Motor neuron (in vitro differentiated cells): ENCODE measurements at regions not wholly inside any gene's neighbourhood (a gene's known extent, or its start where the extent isn't known, plus 50 kb on each side); places are given as distances from the start of the nearest gene placed in this dataset.
A peak's percentile ranks its signal among the peaks of the same experiment; 100 is the strongest.

Experiments used
- ATAC-seq, 8 experiments: fragments of 200-7000 bp; cut with Tn5 transposase; replicated peaks in 6 of 8; 2 replicates each; pipeline ENCODE4 v1.8.0; 2021; ENCODE audit warnings: mild to moderate bottlenecking in 8 of 8, moderate library complexity in 8 of 8
- H3K27ac ChIP-seq, 2 donors: fragments of 250-450 bp; sonication (Bioruptor Pico); 2 replicates each; pipeline ENCODE4 v1.9.0; 2021; ENCODE audit warnings: antibody characterized with exemption in 2 of 2, mild to moderate bottlenecking in 2 of 2, moderate library complexity in 1 of 2
- H3K4me1 ChIP-seq, 2 donors: fragments of 250-450 bp; sonication (Bioruptor Pico); replicated peaks in 1 of 2; 2 replicates each; pipeline ENCODE4 v1.6.1; 2021; ENCODE audit warnings: antibody characterized with exemption in 2 of 2, mild to moderate bottlenecking in 2 of 2, moderate library complexity in 1 of 2
- H3K4me3 ChIP-seq, 5 donors: fragments of 250-450 bp; sonication (Bioruptor Pico); 2 replicates each; pipeline ENCODE4 v1.9.0; 2021; ENCODE audit warnings: antibody characterized with exemption in 5 of 5, mild to moderate bottlenecking in 5 of 5, moderate library complexity in 4 of 5
- WGBS, 10 experiments: fragments of 450-650 bp; shearing (Covaris generic); methylation state at CpG; one replicate each; pipeline ENCODE4 v1.0.0; 2022; 5-methylcytosine and 5-hydroxymethylcytosine counted together
- in situ Hi-C, 9 experiments: fragments of 400-800 bp; cut with MboI; loops; one replicate each; pipeline ENCODE4 v1.15.0; 2021; ENCODE audit warnings: low sequenced_read_pairs in 9 of 9, low pct_unique_long_range_greater_than_20kb in 2 of 9; ENCODE audit not compliant: unreplicated experiment in 9 of 9

- WGBS, 10 experiments, result 15 to 77% (median 66%) methylated on average over 4 to 7 of the region's 7 CpGs
- no peak overlapping the region for H3K4me3 ChIP-seq
- H3K4me1 ChIP-seq, result peaks cover 0 to 7% of the 10 kb centered on the region in 2 donors
- in situ Hi-C loops, result no loop called here
- ATAC-seq, result no peak
- H3K27ac ChIP-seq, result no peak overlapping the region
Observed at GRCh38 chr3:66577426-66578203, 76.8 kb upstream of the LRIG1 start.

GRCh38 chr3:66581256-66581655, 80.4 kb upstream of the LRIG1 start:
- H3K27ac ChIP-seq, result no peak overlapping the region
- no peak overlapping the region for H3K4me3 ChIP-seq
- in situ Hi-C loops, result no loop called here
- ATAC-seq, result no peak
- 14 to 100% (median 84%) methylated on average over 1 to 6 of the region's 6 CpGs for WGBS, 10 experiments
- H3K4me1 ChIP-seq, result peaks cover 6 to 9% of the 10 kb centered on the region in 2 donors

DNA sequence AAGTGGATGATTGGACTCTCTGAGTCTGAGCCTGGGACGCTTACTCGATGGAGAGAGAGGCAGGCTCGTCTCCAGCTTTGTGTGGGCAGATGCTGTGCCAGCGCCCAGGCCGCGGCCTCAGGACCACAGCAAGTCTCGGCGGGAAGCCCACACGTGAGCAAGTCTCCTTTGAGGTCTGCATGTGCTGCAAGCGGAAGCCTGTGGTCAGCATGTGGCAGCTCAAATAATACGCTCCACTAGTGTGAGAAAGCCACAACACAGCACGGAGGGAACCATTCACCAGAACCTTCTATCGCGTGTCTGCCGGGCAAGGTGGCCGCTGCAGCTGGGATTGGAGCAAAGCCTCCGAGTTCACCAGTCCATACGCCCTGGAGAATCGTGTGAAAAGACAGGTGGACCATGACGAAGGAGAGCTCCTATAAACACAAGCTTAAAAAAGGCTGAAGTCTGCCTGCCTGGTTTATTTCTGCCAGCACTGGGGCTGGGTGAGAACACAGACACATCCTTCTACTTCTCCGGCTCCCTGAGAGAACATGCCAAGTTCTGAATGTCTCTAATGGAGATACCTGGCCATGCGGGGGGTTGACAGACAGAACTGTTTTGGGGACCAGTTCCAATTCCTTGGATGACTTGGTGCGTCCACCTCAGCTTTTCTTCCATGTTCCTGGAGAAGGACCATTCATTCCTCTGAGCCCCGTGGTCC, 82.0 kb upstream of the LRIG1 start:
- 0 to 100% (median 95%) methylated on average over 1 to 17 of the region's 24 CpGs; no CpG with 5 or more reads in 1 of the 10 experiments for WGBS, 10 experiments
- Histone ChIP-seq H3K27ac (no peak overlapping the region), H3K4me1 (peaks cover 6 to 9% of the 10 kb centered on the region in 2 donors), H3K4me3 (no peak overlapping the region)
- no peak for ATAC-seq
- in situ Hi-C loops, result no loop called here

GRCh38 chr3:66583424-66584040, 82.7 kb upstream of the LRIG1 start:
- peak in 4 of 8 experiments; percentile 40 to 64 (median 46) for ATAC-seq
- WGBS, 10 experiments, result 10 to 100% (median 76%) methylated on average over 1 to 4 of the region's 4 CpGs
- no peak overlapping the region for H3K4me3 ChIP-seq
- H3K4me1 ChIP-seq, result peaks cover 6% of the 10 kb centered on the region in 2 donors
- no peak overlapping the region for H3K27ac ChIP-seq
- in situ Hi-C loops, result no loop called here

GRCh38 chr3:66585520-66586095, 84.8 kb upstream of the LRIG1 start:
- in situ Hi-C loops, result no loop called here
- no peak for ATAC-seq
- WGBS, 10 experiments, result 38 to 100% (median 85%) methylated on average over 1 of the region's 1 CpG; no CpG with 5 or more reads in 2 of the 10 experiments
- Histone ChIP-seq H3K4me3 (no peak overlapping the region), H3K4me1 (peaks cover 6% of the 10 kb centered on the region in 2 donors), H3K27ac (no peak overlapping the region)

- ATAC-seq, result no peak
- WGBS, 10 experiments, result 56 to 100% (median 100%) methylated on average over 2 to 3 of the region's 3 CpGs; no CpG with 5 or more reads in 3 of the 10 experiments
Observed at GRCh38 chr3:66586853-66587252, 86.0 kb upstream of the LRIG1 start.

DNA sequence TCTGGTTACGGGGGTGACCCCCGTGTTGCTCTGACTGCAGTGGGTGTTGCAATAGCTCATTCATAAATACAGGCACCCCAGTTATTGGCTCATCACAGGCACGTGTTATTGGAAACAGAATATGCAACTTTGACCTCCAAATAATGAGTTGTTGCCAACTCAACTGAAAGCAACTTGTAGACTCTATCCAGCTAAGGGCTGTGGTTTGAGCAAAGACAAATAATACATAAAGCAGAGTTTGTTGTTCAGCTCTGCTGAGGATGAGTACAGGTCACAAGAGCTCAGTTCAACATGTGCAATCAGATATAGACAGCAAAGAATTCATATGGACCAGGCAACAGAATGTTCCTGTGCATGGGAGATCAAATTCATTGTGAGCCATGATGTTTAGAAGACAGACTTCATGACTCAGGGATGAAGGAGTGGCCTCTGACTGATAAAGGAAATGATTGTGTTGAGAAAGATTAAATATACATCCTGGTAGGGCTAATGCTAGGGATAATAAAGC, 87.6 kb upstream of the LRIG1 start:
- 69 to 100% (median 97%) methylated on average over 2 to 3 of the region's 3 CpGs; no CpG with 5 or more reads in 3 of the 10 experiments for WGBS, 10 experiments
- Histone ChIP-seq H3K27ac (no peak overlapping the region), H3K4me1 (peaks cover 23 to 26% of the 10 kb centered on the region in 2 donors), H3K4me3 (no peak overlapping the region)
- in situ Hi-C loops, result no loop called here
- ATAC-seq, result no peak

More at GRCh38 chr3:66586853-66587252, 86.0 kb upstream of the LRIG1 start:
- no peak overlapping the region for H3K27ac ChIP-seq
- H3K4me3 ChIP-seq, result no peak overlapping the region
- in situ Hi-C loops, result no loop called here
- peaks cover 9 to 15% of the 10 kb centered on the region in 2 donors for H3K4me1 ChIP-seq

DNA sequence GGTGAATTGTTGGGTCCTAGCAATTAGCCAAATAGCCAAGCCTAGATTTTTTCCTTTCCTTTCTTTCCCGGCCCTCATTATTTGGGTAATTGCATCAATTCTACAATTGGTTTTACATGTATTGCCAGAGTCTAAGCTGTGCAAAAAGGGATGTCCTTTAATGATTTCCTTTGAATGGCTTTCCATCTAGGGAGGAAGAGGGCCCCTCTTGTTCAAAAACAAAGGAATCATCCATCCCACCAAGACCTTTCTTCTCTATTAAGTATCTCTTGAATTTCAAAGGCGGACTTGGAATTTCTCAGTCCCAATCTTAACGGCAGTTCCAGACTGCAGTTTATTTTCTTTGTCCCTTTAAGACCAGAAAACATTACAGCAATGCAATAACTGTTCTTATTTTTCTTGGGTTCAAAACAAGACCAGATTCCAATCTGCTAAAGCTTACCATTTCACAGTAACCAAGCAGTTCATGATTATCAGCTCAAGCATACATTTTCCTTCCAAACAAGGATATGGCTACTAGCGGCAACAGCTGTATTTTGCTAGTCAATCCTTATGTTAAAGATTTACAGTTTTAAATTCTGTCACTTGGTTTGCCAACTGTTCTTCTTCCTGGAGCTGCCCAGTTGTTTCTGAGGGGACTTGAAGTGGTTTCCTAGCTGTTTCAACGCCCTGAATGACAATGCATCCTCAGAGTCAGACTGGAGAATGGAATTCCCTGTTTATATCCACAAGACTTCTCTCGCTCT, 91.4 kb upstream of the LRIG1 start:
- Histone ChIP-seq H3K27ac (peak overlapping the region; percentile 67 to 87), H3K4me1 (peaks cover 23 to 32% of the 10 kb centered on the region in 2 donors), H3K4me3 (peak overlapping the region in 4 of 5 donors; percentile 5 to 25 (median 14))
- 11 to 82% (median 35%) methylated on average over 2 to 5 of the region's 6 CpGs; no CpG with 5 or more reads in 1 of the 10 experiments for WGBS, 10 experiments
- in situ Hi-C loops, result no loop called here
- peak in 5 of 8 experiments; percentile 4 to 31 (median 23) for ATAC-seq

GRCh38 chr3:66592927-66593625, 92.3 kb upstream of the LRIG1 start:
- Histone ChIP-seq H3K4me3 (peak overlapping the region in 4 of 5 donors; percentile 5 to 25 (median 14)), H3K4me1 (peaks cover 23 to 38% of the 10 kb centered on the region in 2 donors), H3K27ac (peak overlapping the region; percentile 67 to 87)
- in situ Hi-C loops, result no loop called here
- WGBS, 10 experiments, result 0 to 79% (median 5%) methylated on average over 2 to 8 of the region's 11 CpGs; no CpG with 5 or more reads in 1 of the 10 experiments
- ATAC-seq, result peak in 6 of 8 experiments; percentile 42 to 80 (median 73)

GRCh38 chr3:66593978-66594377, 93.2 kb upstream of the LRIG1 start:
- H3K4me1 ChIP-seq, result peaks cover 23 to 43% of the 10 kb centered on the region in 2 donors
- peak overlapping the region in 1 of 2 donors; percentile 62 for H3K27ac ChIP-seq
- no peak overlapping the region for H3K4me3 ChIP-seq
- no peak for ATAC-seq
- in situ Hi-C loops, result no loop called here
- WGBS, 10 experiments, result 0 to 100% (median 25%) methylated on average over 1 of the region's 1 CpG; no CpG with 5 or more reads in 4 of the 10 experiments

GRCh38 chr3:66597308-66597863, 96.6 kb upstream of the LRIG1 start:
- ATAC-seq, result peak in 6 of 8 experiments; percentile 38 to 87 (median 59)
- peaks cover 15 to 38% of the 10 kb centered on the region in 2 donors for H3K4me1 ChIP-seq
- in situ Hi-C loops, result no loop called here
- 33 to 98% (median 88%) methylated on average over 1 to 5 of the region's 5 CpGs; no CpG with 5 or more reads in 1 of the 10 experiments for WGBS, 10 experiments
- H3K4me3 ChIP-seq, result no peak overlapping the region
- H3K27ac ChIP-seq, result no peak overlapping the region
